SK-N-SH treated with all-trans-retinoic acid at 6 μM for 48 hours (cell line): ENCODE measurements at regions not wholly inside any gene's neighbourhood (a gene's known extent, or its start where the extent isn't known, plus 50 kb on each side); places are given as distances from the start of the nearest gene placed in this dataset.

Experiments
- ARNTL ChIP-seq: fragments of 450-650 bp; formaldehyde crosslinking; IDR thresholded peaks from 2 replicates; pipeline ENCODE4 v1.5.0; 2020; ENCODE audit warnings: low read depth, mild to moderate bottlenecking, moderate library complexity, borderline replicate concordance
- ISL1 ChIP-seq: fragments of 250-450 bp; sonication (Bioruptor Pico); IDR thresholded peaks from 2 replicates; pipeline ENCODE4 v2.1.2; 2022; ENCODE audit warnings: mild to moderate bottlenecking, moderate library complexity
- OSR1 ChIP-seq: fragments of 250-450 bp; sonication (Bioruptor Pico); IDR thresholded peaks from 2 replicates; pipeline ENCODE4 v1.8.0; 2022; ENCODE audit warnings: moderate library complexity, mild to moderate bottlenecking, inconsistent platforms
- TOX ChIP-seq: fragments of 250-450 bp; sonication (Bioruptor Pico); IDR thresholded peaks from 2 replicates; pipeline ENCODE4 v1.8.0; 2021; ENCODE audit warnings: mild to moderate bottlenecking, moderate library complexity, borderline replicate concordance
- ZFP3 ChIP-seq: fragments of 250-450 bp; sonication (Bioruptor Pico); IDR thresholded peaks from 2 replicates; pipeline ENCODE4 v1.5.0; 2020; ENCODE audit warnings: mild to moderate bottlenecking, moderate library complexity
- ZFP30 ChIP-seq: fragments of 450-650 bp; formaldehyde crosslinking; IDR thresholded peaks from 2 replicates; pipeline ENCODE4 v1.5.0; 2022; ENCODE audit warnings: mild to moderate bottlenecking, moderate library complexity
- ZNF565 ChIP-seq: fragments of 450-650 bp; formaldehyde crosslinking; conservative IDR thresholded peaks from 2 replicates; pipeline ENCODE4 v1.5.0; 2020; ENCODE audit warnings: low read depth, mild to moderate bottlenecking, moderate library complexity
- ZNF8 ChIP-seq: fragments of 450-650 bp; formaldehyde crosslinking; IDR thresholded peaks from 2 replicates; pipeline ENCODE4 v1.5.0; 2020; ENCODE audit warnings: mild to moderate bottlenecking, moderate library complexity

DNA sequence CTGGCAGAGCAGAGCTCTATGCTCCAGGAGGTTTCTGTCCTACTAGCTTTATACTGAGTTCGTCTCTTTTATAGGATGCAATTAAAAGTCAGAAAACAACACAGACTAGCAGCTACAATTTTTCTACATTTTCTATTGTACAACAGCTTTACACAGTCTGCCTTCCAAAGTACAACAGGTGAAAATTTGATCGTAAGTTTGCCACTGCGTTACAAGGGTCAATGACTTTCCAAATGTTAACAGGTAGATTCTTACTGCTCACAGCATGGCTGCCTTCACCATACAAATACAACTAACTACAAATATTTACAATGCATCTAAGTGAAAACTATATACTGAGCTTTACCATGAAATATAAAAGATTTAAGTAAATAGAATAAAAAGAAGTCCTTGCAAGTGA, 268.6 kb upstream of the SLCO3A1 start:
- TF ChIP-seq OSR1 (CRISPR knock-in tag) (no peak), ISL1 (no peak), TOX (CRISPR knock-in tag) (no peak), ARNTL (CRISPR knock-in tag) (no peak), ZFP30 (CRISPR knock-in tag) (no peak), ZFP3 (CRISPR knock-in tag) (no peak), ZNF8 (no peak), ZNF565 (CRISPR knock-in tag) (no peak)
